Prostate gland (tissue), 2 donors: ENCODE measurements at regions not wholly inside any gene's neighbourhood (a gene's known extent, or its start where the extent isn't known, plus 50 kb on each side); places are given as distances from the start of the nearest gene placed in this dataset.

Experiments
- DNase-seq: peaks from one replicate; pipeline ENCODE4 v3.0.0-alpha.2; 2019; ENCODE audit warnings: low spot score
- H3K27ac ChIP-seq, 2 donors: fragments of 200-600 bp; sonication (generic); 2 replicates each; pipeline ENCODE4 v1.5.1; 2017 to 2019
- H3K27me3 ChIP-seq: fragments of 200-600 bp; sonication (generic); replicated peaks from 2 replicates; pipeline ENCODE4 v1.5.1; 2019; ENCODE audit not compliant: insufficient read depth
- H3K36me3 ChIP-seq, 2 donors: fragments of 200-600 bp; sonication (generic); 1 replicate in 1 of 2; 2 replicates in 1 of 2; pipeline versions ENCODE4 v1.5.1 to v1.8.1; 2017 to 2019
- H3K4me1 ChIP-seq: fragments of 200-600 bp; sonication (generic); replicated peaks from 2 replicates; pipeline ENCODE4 v1.5.1; 2019
- H3K4me3 ChIP-seq, 2 donors: fragments of 200-600 bp; sonication (generic); 2 replicates each; pipeline ENCODE4 v1.5.1; 2017 to 2019
- H3K9me3 ChIP-seq: fragments of 200-600 bp; sonication (generic); 2 replicates; pipeline ENCODE4 v1.5.1; 2017
- CTCF ChIP-seq, 4 experiments: fragments of 200-600 bp in 2 of 4; fragments of 450-650 bp in 2 of 4; sonication (generic) in 2 of 4; IDR thresholded peaks; 1 replicate in 3 of 4; 2 replicates in 1 of 4; pipeline ENCODE4 v1.5.1; 2016 to 2019; ENCODE audit warnings: antibody characterized with exemption in 4 of 4, mild to moderate bottlenecking in 2 of 4, moderate library complexity in 2 of 4
- POLR2A ChIP-seq: fragments of 450-650 bp; IDR thresholded peaks from one replicate; pipeline ENCODE4 v1.6.1; 2016; ENCODE audit warnings: antibody characterized with exemption, mild to moderate bottlenecking
- POLR2AphosphoS5 ChIP-seq: sonication (generic); formaldehyde crosslinking; IDR thresholded peaks from one replicate; pipeline ENCODE4 v1.6.1; 2017; ENCODE audit warnings: antibody characterized with exemption
- WGBS: methylation state at CpG from one replicate; pipeline ENCODE4 v1.1.5; 2018; 5-methylcytosine and 5-hydroxymethylcytosine counted together
- intact Hi-C: fragments of 100-400 bp; cut with DNase I; formaldehyde crosslinking; loops from one replicate; pipeline ENCODE4 v1.14.2; 2022

GRCh38 chr10:125562737-125563136 is 120.2 kb downstream of the TEX36 start:
- Histone ChIP-seq H3K4me1 (no peaks in the 10 kb centered on the region), H3K27me3 (no peaks in the 10 kb centered on the region), H3K27ac (no peak overlapping the region), H3K36me3 (no peaks in the 10 kb centered on the region), H3K9me3 (no peaks in the 10 kb centered on the region), H3K4me3 (no peak overlapping the region)
- 86% methylated on average over 4 of the region's 4 CpGs for WGBS
- no peak for TF ChIP-seq CTCF (IDR thresholded peaks at IDR 0.05)
- no peak for TF ChIP-seq POLR2AphosphoS5
- TF ChIP-seq POLR2A: no peak
- DNase-seq: no peak
- intact Hi-C loops: no loop called here

GRCh38 chr10:125560947-125561346 is 122.0 kb downstream of the TEX36 start:
- WGBS: 72% methylated on average over 2 of the region's 2 CpGs
- no peak for DNase-seq
- Histone ChIP-seq H3K27ac (no peak overlapping the region), H3K4me3 (no peak overlapping the region), H3K36me3 (no peaks in the 10 kb centered on the region), H3K4me1 (no peaks in the 10 kb centered on the region), H3K9me3 (no peaks in the 10 kb centered on the region), H3K27me3 (no peaks in the 10 kb centered on the region)
- TF ChIP-seq POLR2A (no peak), POLR2AphosphoS5 (no peak), CTCF (IDR thresholded peaks at IDR 0.05) (no peak)
- intact Hi-C loops: no loop called here

- H3K36me3 ChIP-seq: no peaks in the 10 kb centered on the region
- 70% methylated on average over 2 of the region's 2 CpGs for WGBS
- no peak overlapping the region for H3K27ac ChIP-seq
- no peak for TF ChIP-seq CTCF (IDR thresholded peaks at IDR 0.05)
- TF ChIP-seq POLR2A: no peak
- no peak for TF ChIP-seq POLR2AphosphoS5
- DNase-seq: no peak
- no peak overlapping the region for H3K4me3 ChIP-seq
- H3K4me1 ChIP-seq: no peaks in the 10 kb centered on the region
- intact Hi-C loops: no loop called here
- no peaks in the 10 kb centered on the region for H3K27me3 ChIP-seq
- H3K9me3 ChIP-seq: no peaks in the 10 kb centered on the region
Measured at GRCh38 chr10:125559210-125559609, 123.8 kb downstream of the TEX36 start.

- TF ChIP-seq POLR2AphosphoS5 (no peak), POLR2A (no peak), CTCF (IDR thresholded peaks at IDR 0.05) (no peak)
- 68% methylated on average over 7 of the region's 7 CpGs for WGBS
- H3K36me3 ChIP-seq: no peaks in the 10 kb centered on the region
- H3K27me3 ChIP-seq: no peaks in the 10 kb centered on the region
- H3K4me3 ChIP-seq: no peak overlapping the region
- H3K4me1 ChIP-seq: no peaks in the 10 kb centered on the region
- H3K9me3 ChIP-seq: no peaks in the 10 kb centered on the region
- DNase-seq: no peak
- intact Hi-C loops: no loop called here
- no peak overlapping the region for H3K27ac ChIP-seq
Measured at GRCh38 chr10:125557801-125558505, 125.0 kb downstream of the TEX36 start.

- 24% methylated on average over 4 of the region's 4 CpGs for WGBS
- H3K4me1 ChIP-seq: no peaks in the 10 kb centered on the region
- H3K27me3 ChIP-seq: no peaks in the 10 kb centered on the region
- TF ChIP-seq POLR2A (no peak), CTCF (IDR thresholded peaks at IDR 0.05) (no peak)
- H3K36me3 ChIP-seq: no peaks in the 10 kb centered on the region
- intact Hi-C loops: no loop called here
- H3K4me3 ChIP-seq: no peak overlapping the region
- H3K27ac ChIP-seq: no peak overlapping the region
- no peak for DNase-seq
- H3K9me3 ChIP-seq: no peaks in the 10 kb centered on the region
Measured at GRCh38 chr10:125557311-125557710, 125.7 kb downstream of the TEX36 start.
